NCI-H2196 treated with DMSO at 0.1 percent for 48 hours (cell line): ENCODE measurements at regions not wholly inside any gene's neighbourhood (a gene's known extent, or its start where the extent isn't known, plus 50 kb on each side); places are given as distances from the start of the nearest gene placed in this dataset.

Experiments
- DNase-seq: peaks from one replicate; lab custom pipeline; 2025; ENCODE audit not compliant: unreplicated experiment; lab: John Stamatoyannopoulos, UW

DNA sequence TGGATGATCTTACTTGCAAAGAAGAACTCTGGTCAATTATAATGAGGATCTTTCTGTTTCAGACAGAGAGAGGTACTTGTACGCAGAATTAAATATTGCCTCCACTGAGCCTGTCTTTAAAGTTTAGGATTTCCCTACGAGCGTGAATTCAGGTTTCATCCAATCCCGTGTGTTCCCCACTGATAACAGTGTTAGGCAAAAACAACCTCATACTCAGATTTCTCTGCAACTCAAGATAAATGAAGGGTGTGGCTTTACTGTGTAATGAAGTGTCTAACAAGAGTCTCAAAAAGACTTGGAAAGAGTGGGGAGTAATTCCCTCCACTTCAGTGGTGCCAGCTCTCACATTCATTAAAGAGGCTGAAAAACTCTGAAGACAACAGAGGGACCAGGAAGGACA, 53.2 kb upstream of the ACO1 start:
- no peak for DNase-seq

DNA sequence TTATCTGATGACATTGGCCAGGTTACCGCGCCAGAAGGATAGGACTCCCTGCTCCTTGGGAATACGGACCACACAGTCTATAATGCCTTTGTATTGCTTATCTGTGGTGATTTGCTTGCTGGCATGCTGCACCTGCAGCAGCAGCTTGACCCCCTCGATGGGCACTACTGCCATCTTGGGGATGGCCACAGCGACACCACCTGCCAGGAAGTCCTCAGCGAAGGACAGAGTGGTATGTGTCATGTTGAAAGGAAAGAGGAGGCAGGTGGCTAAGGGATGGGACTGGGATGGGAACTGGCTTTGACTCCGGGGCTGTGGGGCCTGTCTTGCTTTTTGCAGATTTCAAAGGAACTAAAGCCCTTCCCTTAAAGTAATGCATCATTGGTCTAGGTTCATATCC, 50.3 kb upstream of the ACO1 start:
- no peak for DNase-seq
